ENCODE measurements at regions not wholly inside any gene's neighbourhood (a gene's known extent, or its start where the extent isn't known, plus 50 kb on each side); places are given as distances from the start of the nearest gene placed in this dataset.

- intact Hi-C loops (cut with DNase I), result no loop called here
- ATAC-seq, result no peak
- Histone ChIP-seq H3K27ac (no peak overlapping the region), H3K27me3 (no peaks in the 10 kb centered on the region), H3K9me3 (no peaks in the 10 kb centered on the region), H3K4me3 (no peak overlapping the region), H3K4me1 (no peaks in the 10 kb centered on the region), H3K36me3 (no peaks in the 10 kb centered on the region)
- TF ChIP-seq, protein P1, sequence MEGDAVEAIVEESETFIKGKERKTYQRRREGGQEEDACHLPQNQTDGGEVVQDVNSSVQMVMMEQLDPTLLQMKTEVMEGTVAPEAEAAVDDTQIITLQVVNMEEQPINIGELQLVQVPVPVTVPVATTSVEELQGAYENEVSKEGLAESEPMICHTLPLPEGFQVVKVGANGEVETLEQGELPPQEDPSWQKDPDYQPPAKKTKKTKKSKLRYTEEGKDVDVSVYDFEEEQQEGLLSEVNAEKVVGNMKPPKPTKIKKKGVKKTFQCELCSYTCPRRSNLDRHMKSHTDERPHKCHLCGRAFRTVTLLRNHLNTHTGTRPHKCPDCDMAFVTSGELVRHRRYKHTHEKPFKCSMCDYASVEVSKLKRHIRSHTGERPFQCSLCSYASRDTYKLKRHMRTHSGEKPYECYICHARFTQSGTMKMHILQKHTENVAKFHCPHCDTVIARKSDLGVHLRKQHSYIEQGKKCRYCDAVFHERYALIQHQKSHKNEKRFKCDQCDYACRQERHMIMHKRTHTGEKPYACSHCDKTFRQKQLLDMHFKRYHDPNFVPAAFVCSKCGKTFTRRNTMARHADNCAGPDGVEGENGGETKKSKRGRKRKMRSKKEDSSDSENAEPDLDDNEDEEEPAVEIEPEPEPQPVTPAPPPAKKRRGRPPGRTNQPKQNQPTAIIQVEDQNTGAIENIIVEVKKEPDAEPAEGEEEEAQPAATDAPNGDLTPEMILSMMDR (IDR thresholded peaks at IDR 0.05), result no peak
- 55 to 57% methylated on average over 6 of the region's 6 CpGs for WGBS, 2 donors
- DNase-seq, result no peak
- no peak for FAIRE-seq
These were observed 51.3 kb upstream of the PITX1 start for GRCh38 chr5:135085133-135085935.

All from pancreas (tissue), 10 donors.